ENCODE measurements at regions not wholly inside any gene's neighbourhood (a gene's known extent, or its start where the extent isn't known, plus 50 kb on each side); places are given as distances from the start of the nearest gene placed in this dataset.
A peak's percentile ranks its signal among the peaks of the same experiment; 100 is the strongest.

DNA sequence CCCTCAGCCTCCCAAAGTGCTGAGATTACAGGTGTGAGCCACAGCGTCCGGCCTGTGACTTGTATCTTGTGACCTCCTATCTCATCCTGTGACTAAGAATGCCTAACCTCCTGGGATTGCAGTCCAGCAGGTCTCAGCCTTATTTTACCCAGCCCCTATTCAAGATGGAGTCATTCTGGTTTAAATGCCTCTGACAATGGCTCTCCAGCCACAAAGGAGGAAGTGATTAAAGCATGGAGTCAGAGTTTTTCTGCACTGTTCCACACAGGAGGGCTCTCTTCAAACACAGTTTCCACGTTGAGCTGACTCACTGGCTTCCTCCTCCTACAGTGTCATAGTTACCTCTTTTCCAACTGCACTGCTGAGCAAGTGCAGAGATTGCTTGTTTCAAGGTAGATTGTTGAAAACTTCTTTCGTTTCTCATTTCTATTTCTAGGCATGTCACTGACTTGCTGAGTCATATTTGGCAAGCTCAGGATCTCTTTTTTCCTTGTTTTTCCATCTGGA lies 383.8 kb downstream of the PCNX1 start (continued):
- TF ChIP-seq, protein P1, sequence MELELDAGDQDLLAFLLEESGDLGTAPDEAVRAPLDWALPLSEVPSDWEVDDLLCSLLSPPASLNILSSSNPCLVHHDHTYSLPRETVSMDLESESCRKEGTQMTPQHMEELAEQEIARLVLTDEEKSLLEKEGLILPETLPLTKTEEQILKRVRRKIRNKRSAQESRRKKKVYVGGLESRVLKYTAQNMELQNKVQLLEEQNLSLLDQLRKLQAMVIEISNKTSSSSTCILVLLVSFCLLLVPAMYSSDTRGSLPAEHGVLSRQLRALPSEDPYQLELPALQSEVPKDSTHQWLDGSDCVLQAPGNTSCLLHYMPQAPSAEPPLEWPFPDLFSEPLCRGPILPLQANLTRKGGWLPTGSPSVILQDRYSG (tag; conservative IDR thresholded peaks at IDR 0.05; ENCODE audit: low read depth) = 0 out of 2 replicates have a peak, but pooled peaks have one; percentile 33
- TF ChIP-seq ZNF589 (CRISPR knock-in tag; IDR thresholded peaks at IDR 0.05; ENCODE audit: low read depth) (0 out of 2 replicates have a peak, but pooled peaks have one; percentile 33), ZNF766 (CRISPR knock-in tag; conservative IDR thresholded peaks at IDR 0.05) (peak; percentile 51; the same call in 1 of the 2 replicates), SAFB2 (IDR thresholded peaks at IDR 0.05; ENCODE audit: borderline replicate concordance, low read depth, low read length, severe bottlenecking) (no peak), TAF1 (IDR thresholded peaks at IDR 0.05; ENCODE audit: control insufficient read depth, extremely low read depth, insufficient read depth, low read length, severe bottlenecking) (no peak), AFF4 (CRISPR knock-in tag; IDR thresholded peaks at IDR 0.05) (no peak), SAFB (IDR thresholded peaks at IDR 0.05; ENCODE audit: borderline replicate concordance, low read depth, low read length) (no peak), ZBTB17 (CRISPR knock-in tag; IDR thresholded peaks at IDR 0.05) (no peak), CREB5 (CRISPR knock-in tag; IDR thresholded peaks at IDR 0.05) (no peak), SAP30 (IDR thresholded peaks at IDR 0.05; ENCODE audit: borderline replicate concordance, insufficient read depth, low read depth, low read length, poor library complexity, severe bottlenecking) (no peak), FOXK1 (CRISPR knock-in tag; IDR thresholded peaks at IDR 0.05; ENCODE audit: borderline replicate concordance) (no peak), ZNF449 (CRISPR knock-in tag; IDR thresholded peaks at IDR 0.05) (peak; percentile 50; the same call in 1 of the 2 replicates), DIDO1 (tag; IDR thresholded peaks at IDR 0.05; ENCODE audit: low read depth) (no peak), MAFF (IDR thresholded peaks at IDR 0.05; ENCODE audit: low read length) (no peak), U2AF1 (optimal IDR thresholded peaks at IDR 0.05; ENCODE audit: low read depth, low read length) (no peak), ATF7 (IDR thresholded peaks at IDR 0.05) (no peak), MIER1 (IDR thresholded peaks at IDR 0.05; ENCODE audit: low read depth) (no peak), NCOA2 (IDR thresholded peaks at IDR 0.05; ENCODE audit: partially characterized antibody in 2 of 2) (no peak)
- TF ChIP-seq, protein P2, sequence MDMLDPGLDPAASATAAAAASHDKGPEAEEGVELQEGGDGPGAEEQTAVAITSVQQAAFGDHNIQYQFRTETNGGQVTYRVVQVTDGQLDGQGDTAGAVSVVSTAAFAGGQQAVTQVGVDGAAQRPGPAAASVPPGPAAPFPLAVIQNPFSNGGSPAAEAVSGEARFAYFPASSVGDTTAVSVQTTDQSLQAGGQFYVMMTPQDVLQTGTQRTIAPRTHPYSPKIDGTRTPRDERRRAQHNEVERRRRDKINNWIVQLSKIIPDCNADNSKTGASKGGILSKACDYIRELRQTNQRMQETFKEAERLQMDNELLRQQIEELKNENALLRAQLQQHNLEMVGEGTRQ (CRISPR knock-in tag; IDR thresholded peaks at IDR 0.05) = no peak

All from K562 (cell line).